HG02642 (cell line): ENCODE measurements at regions not wholly inside any gene's neighbourhood (a gene's known extent, or its start where the extent isn't known, plus 50 kb on each side); places are given as distances from the start of the nearest gene placed in this dataset.

Source experiments
- ATAC-seq: cut with Tn5 transposase; IDR thresholded peaks from one replicate; pipeline ENCODE4 v1.9.1; 2021; ENCODE audit warnings: mild to moderate bottlenecking; ENCODE audit not compliant: unreplicated experiment, poor library complexity

DNA sequence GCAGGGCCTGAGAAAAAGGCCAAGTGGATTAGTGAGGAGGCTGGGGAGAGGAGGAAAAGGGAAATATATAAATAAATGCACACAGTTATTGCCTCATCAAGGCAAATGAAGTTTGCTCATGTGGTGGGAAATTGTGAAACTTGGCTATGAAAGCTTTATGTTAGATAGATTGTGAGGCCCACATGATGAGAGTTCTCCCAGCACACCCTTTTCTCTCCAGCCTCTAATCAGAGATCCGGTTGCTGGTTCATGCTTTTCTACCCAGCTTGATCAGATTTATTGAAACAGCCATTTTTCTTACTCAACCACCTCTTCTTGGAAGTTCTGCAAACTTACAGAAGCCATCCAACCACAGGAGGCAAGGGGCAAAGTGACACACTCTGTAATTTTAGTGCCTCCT lies 125.8 kb upstream of the KLF4 start:
- ATAC-seq, result no peak

DNA sequence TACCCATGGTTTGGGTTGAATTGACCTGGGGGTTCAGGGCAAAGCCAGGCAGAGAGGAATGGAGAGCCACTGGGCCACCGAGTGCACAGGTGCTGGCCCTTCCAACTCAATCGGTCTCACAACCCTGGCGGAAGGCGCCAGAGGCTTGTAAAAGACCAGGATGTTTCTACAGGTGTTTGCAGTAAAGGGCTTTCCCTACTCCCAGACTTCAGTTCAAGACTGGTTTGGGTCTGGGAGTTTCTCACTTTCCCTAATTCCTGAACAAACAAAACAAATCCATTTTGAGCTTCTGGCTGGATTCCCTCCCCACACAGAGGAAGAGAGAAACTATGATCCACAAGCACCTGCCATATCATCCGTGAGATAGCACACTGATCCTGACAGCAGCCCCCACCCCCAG lies 125.2 kb upstream of the KLF4 start:
- no peak for ATAC-seq

DNA sequence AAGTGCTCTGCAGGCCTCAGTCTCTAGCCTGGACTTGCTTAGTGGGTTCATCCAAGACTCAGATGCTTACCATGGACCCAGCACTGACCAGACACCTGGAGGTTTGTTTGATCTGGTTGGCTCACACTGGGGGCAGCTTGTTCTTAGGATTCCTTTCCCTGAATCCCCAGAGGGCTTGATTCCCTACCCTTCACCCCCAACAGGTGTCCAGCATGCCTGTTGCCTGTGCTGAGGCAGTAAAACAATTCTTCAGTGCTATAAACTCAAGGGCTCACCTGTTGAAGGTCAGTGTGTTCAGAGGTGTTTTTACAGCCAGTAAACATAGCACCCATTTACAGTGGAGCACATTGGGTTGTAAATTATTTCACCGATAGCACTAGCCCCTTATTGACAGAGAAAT lies 123.8 kb upstream of the KLF4 start:
- ATAC-seq, result no peak

DNA sequence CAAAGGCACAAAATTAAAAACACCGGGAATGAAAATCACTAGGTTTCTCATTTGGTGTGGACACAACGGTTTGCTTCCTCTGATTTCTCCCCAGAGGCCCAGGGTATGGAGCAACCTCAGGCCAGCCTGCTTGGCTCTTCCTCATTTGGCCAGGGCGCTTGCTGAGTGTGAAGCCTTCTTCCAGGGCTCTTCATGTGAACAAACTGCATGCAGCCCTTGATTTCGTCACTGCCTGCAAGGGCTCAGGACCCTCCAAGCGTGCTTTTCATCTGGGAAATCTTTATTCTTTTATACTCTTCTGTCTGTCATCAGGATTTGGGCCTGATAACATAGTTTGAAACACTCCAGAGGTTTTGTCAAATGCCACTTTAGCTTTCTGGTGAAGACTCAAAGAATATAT lies 122.6 kb upstream of the KLF4 start:
- ATAC-seq, result no peak

DNA sequence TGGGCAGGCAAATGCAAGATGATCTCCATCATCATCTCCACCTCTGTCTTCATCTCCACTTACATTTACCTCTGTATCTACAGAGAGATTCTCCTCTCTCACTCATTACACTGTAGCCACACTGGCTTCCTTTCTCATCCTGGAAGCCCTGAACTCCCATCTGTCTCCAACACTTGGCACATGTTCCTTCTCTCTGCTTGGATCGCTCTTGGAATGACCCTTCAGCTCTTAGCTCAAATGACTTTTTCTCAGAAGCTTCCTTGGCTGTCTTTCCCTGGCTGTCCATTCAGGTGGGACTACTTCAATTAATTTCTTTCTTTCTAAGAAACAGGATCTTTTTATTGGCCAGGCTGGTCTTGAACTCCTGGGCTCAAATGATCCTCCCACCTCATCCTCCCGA lies 120.0 kb upstream of the KLF4 start:
- ATAC-seq, result no peak

DNA sequence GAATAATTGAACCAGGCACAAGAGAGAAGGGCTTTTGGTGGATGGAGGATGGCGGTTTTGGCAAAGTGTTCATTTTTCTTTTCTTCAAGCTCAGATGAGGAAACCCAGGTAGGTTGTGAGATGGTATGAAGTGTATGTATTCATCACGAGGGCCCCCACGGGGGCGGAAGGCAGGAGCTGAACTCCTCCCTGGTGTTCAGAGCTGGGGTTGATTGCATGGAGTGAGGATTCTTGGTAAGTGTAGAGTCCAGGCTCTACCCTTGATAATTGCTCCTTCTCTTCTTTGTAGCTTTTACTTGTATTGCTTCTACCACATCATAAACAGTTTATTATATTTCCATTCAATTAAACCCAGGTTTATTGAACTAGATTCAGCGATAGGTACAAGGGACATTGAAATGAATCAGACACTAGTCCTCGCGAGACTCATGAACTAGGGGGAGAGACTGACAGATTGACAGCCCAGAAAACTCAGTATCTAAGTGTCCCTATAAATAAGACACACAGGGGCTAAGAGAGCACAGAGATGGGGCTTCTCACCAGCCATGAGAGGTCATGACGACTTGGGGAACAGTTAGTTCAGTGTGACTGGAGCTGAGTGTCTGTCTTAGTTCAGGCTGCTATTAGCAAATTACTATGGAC lies 116.7 kb upstream of the KLF4 start:
- no peak for ATAC-seq

DNA sequence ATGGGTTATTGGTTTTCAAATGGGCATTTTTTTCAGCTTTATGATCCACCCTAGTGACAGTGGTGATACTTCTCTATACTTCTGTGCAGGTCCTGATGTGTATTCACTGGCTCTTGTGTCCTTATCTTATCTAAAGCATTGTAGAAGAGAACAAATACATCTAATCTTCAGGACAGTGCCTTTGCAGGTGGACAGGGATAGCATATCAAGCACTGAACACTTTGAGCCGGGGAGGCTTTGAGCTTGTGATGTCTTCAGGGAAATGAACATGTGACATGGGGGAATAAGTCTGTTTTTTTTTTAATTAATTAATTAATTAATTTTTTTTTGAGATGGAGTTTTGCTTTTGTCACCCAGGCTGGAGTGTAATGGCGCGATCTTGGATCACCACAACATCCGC lies 115.5 kb upstream of the KLF4 start:
- ATAC-seq, result no peak

DNA sequence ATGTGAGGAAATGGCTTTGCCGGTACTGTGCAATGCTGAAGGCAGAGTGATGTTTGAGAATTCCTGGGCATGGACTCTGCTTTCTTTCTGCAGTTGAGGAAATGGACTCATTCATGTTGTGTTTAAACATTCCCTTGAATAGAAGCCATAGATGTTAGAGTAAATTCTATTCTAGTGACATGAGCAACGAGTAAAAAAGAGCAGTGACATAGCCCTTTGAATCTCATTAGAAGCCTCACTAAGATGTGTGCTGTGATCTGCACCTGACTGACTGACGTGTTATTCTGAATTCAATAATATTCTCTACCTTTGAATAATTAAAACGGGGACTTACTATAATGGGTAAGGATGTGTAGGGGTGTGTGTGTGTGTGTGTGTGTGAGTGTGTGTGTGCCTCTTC lies 113.7 kb upstream of the KLF4 start:
- ATAC-seq, result no peak

DNA sequence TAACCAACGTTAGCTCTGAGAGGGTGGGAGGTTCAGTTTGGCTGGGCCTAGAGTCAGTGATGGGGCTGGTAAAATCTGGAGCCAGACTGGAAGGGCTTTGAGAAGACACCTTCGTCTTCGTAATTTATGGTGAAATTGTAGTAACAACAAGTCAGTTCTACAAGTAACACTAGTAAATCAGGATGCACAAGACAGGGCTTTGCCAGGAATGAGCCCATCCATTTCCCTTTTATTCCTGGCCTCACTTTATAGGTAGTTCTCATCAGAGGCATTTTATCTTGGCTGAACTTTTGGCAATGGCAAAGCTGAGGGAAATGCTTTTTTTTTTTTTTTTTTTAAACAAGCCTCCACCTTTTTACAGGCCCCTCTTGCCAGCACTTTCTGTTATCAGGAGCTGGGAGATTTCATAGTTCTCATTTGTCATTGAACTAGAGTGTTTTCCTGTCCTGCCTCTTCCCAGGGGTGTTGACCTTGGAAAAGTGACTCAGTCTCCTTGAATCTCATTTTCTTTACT lies 110.5 kb upstream of the KLF4 start:
- ATAC-seq, result no peak

DNA sequence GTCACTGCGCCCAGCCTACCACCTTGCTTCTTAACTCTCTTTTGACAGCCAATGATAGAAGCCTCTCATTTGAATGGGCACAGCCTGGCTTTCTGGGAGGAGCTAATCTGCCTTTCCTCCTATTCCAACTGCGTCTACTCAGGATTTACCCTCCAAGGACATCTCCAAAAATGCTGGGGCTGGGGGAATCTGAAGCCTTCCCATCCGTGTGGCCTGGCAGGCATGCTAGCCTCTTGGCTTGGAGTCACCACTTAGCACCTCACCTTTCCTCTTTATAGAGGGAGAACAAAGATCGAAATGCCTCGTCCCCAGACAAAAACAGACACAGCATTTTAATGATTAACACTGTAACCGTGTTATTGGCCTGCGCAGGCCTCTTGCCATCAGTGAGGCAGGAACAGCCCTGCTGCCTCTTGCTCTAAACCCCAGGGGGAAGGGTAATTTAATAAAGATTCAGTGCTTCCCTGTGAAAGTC lies 108.2 kb upstream of the KLF4 start:
- ATAC-seq, result no peak

DNA sequence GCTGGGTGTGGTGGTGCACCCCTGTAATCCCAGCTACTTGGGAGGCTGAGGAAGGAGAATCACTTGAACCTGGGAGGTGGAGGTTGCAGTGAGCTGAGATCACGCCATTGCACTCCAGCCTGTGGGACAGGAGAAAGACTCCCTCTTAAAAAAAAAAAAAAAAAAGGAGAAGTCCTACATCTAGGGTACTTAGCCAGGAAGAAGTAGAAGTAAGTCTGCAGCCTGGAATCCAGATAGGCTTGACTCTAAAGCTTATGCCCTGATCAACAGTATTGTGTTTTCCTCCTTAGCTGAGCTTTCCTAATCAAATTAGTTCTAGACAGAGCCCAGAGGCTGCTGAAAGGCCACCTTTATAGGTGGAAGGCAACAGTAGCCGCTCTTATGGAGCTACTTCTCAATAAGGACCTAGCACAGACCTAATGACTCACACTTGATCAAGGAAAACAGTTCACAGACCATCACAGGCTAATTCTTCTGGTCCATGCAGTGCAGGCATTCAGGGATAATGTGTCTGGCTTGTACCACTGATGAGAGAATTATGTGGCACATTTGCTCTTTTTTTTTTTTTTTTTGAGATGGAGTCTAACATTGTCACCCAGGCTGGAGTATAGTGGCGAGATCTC lies 105.5 kb upstream of the KLF4 start:
- no peak for ATAC-seq

DNA sequence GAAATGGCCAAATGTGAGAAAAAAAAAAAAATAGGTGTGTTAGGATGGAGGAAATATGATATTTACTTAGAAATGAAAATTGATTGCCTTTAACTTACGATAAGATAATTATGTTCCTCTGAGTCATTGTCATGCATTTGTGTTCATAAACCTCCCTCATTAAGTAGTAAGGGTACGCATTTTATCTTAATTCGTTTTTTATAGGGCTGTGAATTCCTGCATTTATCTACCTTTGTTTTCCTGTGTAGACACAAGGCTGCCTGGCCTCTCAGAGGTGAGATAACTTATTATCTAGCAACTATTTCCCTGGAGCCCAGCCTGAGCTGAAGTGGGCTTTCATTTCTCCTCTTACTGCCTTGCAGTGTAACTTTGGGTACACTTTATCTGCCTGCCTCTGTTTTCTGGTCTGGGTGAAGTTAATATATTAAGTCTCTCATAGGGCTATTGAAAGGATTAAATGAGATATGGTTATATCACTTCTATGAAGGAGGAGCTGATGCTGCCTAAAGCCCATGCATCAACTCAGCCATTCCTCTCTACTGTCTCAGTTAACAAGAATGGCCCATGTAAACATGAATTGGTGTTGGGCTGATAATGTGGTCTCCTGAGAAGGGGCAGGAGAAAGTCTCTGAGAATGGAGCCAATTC lies 103.8 kb upstream of the KLF4 start:
- no peak for ATAC-seq

DNA sequence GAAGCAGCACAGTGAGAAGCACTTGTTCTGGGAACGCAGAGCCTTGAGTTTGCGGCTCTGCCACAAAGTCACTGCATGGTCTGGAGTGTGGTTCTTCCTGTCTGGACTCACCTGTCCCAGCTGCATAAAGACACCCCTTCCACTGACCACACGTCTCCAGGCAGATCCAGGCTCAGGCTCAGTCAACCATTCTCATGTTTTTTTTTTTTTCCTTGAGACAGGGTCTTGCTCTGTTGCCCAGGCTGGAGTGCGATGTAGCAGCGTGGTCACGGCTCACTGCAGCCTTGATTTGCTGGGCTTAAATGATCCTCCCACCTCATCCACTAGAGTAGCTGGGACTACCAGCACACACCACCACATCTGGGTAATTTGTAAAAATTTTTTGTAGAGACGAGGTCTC lies 102.9 kb upstream of the KLF4 start:
- no peak for ATAC-seq

DNA sequence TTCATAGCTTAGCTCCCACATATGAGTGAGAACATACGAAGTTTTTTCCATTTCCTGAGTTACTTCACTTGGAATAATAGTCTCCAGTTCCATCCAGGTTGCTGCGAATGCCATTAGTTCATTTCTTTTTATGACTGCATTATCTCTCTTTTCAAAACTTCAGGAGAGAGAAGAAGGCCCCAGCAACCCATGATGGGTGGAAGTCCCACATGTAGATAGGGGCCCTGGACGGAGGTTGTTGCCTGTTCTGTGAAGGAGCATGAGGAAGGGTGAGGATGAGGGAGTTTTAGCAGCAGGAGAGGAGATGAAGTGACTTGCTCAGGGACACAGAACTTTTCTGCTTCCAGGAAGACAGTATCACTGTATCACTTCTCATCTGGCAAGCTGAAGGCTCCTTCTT lies 102.2 kb upstream of the KLF4 start:
- no peak for ATAC-seq

DNA sequence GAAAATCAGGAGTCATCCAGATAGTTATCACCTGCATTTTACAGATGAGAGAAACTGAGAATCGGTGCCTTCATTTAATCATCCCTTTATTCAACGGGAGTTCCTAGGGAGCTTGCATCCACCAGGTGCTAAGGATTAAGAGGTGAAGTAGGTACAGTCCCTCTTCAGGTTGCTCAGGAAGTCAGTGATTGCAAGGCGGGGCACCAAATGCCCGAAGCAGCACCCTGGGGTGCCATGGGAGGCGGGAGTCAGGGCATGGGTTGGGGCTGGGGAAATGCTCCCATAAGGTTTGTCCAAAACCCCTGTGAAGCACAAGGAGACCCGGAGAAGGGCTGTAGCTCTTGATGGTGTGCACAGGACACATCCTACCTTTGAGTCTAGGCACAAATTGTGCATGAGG lies 98.8 kb upstream of the KLF4 start:
- no peak for ATAC-seq

DNA sequence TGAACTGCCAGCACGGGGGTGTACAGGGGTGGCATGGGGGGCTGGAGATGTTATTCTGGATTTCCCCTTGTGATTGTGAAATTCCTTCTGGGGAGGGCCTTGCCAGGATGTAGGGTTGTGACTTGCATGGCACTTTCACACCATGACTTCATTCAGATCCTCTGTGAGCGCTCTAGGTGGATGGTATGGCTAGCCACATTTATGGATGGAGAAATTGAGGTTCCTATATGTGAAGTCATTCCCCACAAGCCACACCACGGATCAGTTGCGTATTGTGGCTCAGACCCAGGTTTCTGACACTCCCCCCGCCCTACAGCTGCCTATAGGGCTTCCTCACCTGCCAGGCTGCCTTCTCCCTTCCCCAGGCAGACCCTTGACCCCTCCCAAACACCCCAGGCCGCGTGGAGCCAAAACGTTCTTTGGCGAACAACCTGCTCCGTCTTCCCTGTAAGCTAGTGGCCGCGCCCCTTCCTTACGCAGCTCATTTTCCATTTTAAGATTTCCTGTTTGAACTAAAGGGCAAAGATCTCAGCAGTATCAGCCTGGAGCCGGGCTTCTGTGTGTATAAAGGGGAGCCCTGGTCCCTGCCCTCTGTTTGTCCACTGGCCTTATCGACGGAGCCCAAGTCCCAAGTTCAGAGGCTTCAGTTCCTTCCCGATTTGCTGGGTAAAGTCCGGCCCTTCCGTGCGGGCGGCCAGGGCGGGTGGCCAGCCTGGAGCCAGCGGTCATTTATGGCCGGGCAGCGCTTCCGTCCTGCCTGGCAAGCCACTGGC lies 97.8 kb upstream of the KLF4 start:
- ATAC-seq, result no peak

DNA sequence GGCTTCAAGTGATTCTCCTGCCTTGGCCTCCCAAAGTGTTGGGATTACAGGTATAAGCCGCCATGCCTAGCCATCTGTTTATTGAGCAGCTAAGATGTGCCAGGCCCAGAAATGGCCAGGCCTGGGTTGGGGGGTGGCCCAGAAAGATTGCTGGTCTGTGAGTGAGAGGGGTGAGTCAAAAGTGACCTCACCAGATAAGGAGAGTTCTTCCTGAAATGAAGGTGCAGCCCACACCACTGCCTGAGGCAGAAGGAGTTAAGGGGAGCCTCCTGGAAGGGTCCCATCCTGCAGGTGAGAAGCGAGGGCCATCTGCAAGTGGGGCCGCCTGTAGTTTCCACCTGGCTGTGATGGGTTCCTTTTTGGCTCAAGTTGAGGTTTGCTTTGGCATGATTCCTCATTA lies 96.9 kb upstream of the KLF4 start:
- ATAC-seq, result no peak

DNA sequence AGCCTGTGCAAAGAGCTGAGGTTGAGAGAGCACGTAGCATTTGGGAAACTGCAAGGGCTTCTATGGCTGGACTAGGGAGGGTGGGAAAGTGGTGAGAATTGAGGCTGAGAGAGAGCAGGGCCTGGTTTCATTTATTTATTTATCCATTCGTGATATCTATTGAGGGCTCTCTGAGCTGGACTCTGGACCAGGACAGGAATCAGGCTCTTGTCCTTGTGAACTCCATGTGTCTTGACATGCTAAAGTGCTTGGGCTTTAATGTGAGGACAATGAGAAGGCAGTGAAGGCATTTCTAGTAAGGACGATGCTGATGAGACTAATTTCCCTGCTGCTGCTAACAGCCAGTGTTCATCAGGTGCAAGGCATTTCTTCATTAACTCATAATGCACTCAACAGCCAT lies 95.9 kb upstream of the KLF4 start:
- ATAC-seq, result no peak

DNA sequence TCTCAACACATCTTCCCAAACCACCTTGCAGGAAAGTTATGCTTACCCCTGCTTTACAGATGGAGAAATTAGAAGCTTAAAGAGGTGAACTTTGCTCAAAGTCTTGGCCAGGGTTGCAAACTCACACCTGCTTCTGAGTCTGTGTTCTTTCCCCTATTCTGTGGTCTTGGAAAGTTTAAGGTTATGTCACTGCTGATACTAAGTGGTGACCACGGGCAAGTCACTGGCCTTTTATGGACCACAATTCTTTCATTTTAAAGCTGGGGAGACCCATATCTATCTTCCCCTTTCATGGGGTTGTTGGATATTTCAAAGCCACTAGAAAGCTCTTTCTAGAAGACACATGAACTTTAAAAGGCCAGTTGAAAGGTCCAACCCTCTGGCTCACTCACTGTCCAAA lies 95.4 kb upstream of the KLF4 start:
- ATAC-seq, result no peak

DNA sequence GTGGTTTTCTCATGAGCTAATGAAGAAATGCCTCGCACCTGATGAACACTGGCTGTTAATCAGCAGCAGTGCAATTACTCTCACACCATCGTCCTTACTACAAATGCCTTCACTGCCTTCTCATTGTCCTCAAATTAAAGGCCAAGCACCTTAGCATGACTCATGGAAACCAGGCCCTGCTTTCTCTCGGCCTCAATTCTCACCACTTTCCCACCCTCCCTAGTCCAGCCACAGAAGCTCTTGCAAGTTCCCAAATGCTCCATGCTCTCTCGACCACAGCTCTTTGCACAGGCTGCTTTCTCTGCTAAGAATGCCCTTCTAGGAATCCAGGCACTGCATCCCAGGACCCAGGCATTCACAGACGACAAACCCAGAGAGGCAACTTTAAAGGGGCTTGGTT lies 94.6 kb upstream of the KLF4 start:
- no peak for ATAC-seq

DNA sequence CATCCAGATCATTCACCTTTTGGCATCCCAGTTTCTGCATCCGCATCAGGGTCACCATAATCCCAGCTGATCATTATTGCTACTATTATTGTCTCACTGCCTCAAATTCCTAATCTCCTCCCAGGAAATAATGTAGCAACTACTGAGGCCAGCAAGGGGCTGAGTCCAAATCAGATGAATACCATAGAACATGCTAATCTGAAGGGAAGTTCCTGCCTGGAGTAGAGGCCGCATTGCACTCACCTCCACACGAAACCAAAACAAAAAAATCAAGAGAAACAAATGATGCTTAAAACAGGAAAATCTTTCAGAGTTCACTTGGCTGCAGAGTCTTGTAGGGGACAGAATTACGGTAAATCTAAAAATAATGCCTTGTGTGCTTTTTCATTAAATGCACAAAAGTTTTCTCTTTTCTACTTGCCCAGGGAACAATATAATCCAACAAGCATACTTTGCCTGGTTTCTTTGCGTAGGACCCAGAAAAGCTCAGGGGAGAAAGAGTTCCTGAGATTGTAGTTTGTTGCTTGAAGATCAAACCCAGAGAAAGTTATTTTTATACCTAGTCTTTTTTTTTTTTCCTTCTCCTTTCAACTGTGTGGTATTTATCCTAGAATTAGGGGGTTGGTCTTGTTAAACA lies 87.7 kb upstream of the KLF4 start:
- ATAC-seq, result no peak
